ENCODE measurements at regions not wholly inside any gene's neighbourhood (a gene's known extent, or its start where the extent isn't known, plus 50 kb on each side); places are given as distances from the start of the nearest gene placed in this dataset.
"Not testable (repeated sequence)": the region's sequence is repeated elsewhere in the genome, so short reads cannot be mapped to it uniquely, and the experiment has no call there.

GRCh38 chr5:87049012-87049411 lies 218.7 kb upstream of the RASA1 start:
- TF ChIP-seq CTCF (conservative IDR thresholded peaks at IDR 0.05; ENCODE audit: low read depth, low read length); MXI1 (IDR thresholded peaks at IDR 0.05; ENCODE audit: borderline replicate concordance, low read depth, low read length); POLR2A (IDR thresholded peaks at IDR 0.05; ENCODE audit: low read depth, low read length); CEBPB (IDR thresholded peaks at IDR 0.05; ENCODE audit: low read depth, low read length); MAFK (IDR thresholded peaks at IDR 0.05; ENCODE audit: low read depth, low read length); ELK1 (IDR thresholded peaks at IDR 0.05; ENCODE audit: borderline replicate concordance, low read depth, low read length); FOS (IDR thresholded peaks at IDR 0.05; ENCODE audit: low read depth, low read length); RCOR1 (IDR thresholded peaks at IDR 0.05; ENCODE audit: insufficient replicate concordance, low read length); RFX5 (IDR thresholded peaks at IDR 0.05; ENCODE audit: low read depth, low read length); RAD21 (IDR thresholded peaks at IDR 0.05; ENCODE audit: low read length): not testable (repeated sequence)
